ENCODE measurements at regions not wholly inside any gene's neighbourhood (a gene's known extent, or its start where the extent isn't known, plus 50 kb on each side); places are given as distances from the start of the nearest gene placed in this dataset.
"Not testable (repeated sequence)": the region's sequence is repeated elsewhere in the genome, so short reads cannot be mapped to it uniquely, and the experiment has no call there.

- POLR2A ChIA-PET, result no interaction called here
- H3K9me3 ChIP-seq (ENCODE audit: control insufficient read depth, insufficient read depth, low read length), result no peaks in the 10 kb centered on the region
- CTCF ChIA-PET, result no interaction called here
- H3K4me3 ChIP-seq (ENCODE audit: low read depth, low read length), result no peak overlapping the region
- TF ChIP-seq CTCF (IDR thresholded peaks at IDR 0.05; ENCODE audit: low read depth, low read length), result peak; percentile 16; the same call in 1 of the 2 replicates
- no peaks in the 10 kb centered on the region for H3K27me3 ChIP-seq (ENCODE audit: control insufficient read depth, insufficient read depth, low read length)
- H3K27ac ChIP-seq (ENCODE audit: low read depth, low read length), result no peak overlapping the region
- no peak for DNase-seq (ENCODE audit: low read depth, low spot score)
Measured at GRCh38 chr5:105877592-105877991, 1793.1 kb downstream of the EFNA5 start.

- TF ChIP-seq CTCF (IDR thresholded peaks at IDR 0.05; ENCODE audit: low read depth, low read length), result no peak
- POLR2A ChIA-PET, result no interaction called here
- no peaks in the 10 kb centered on the region for H3K9me3 ChIP-seq (ENCODE audit: control insufficient read depth, insufficient read depth, low read length)
- no peak for DNase-seq (ENCODE audit: low read depth, low spot score)
- H3K27ac ChIP-seq (ENCODE audit: low read depth, low read length), result no peak overlapping the region
- CTCF ChIA-PET, result no interaction called here
- no peaks in the 10 kb centered on the region for H3K27me3 ChIP-seq (ENCODE audit: control insufficient read depth, insufficient read depth, low read length)
- no peak overlapping the region for H3K4me3 ChIP-seq (ENCODE audit: low read depth, low read length)
Measured at GRCh38 chr5:105874316-105874715, 1796.4 kb downstream of the EFNA5 start.

GRCh38 chr5:105872569-105873270 lies 1798.0 kb downstream of the EFNA5 start:
- H3K27me3 ChIP-seq (ENCODE audit: control insufficient read depth, insufficient read depth, low read length), result no peaks in the 10 kb centered on the region
- CTCF ChIA-PET, result no interaction called here
- no peak overlapping the region for H3K27ac ChIP-seq (ENCODE audit: low read depth, low read length)
- no peak for TF ChIP-seq CTCF (IDR thresholded peaks at IDR 0.05; ENCODE audit: low read depth, low read length)
- POLR2A ChIA-PET, result no interaction called here
- no peaks in the 10 kb centered on the region for H3K9me3 ChIP-seq (ENCODE audit: control insufficient read depth, insufficient read depth, low read length)
- H3K4me3 ChIP-seq (ENCODE audit: low read depth, low read length), result no peak overlapping the region
- DNase-seq (ENCODE audit: low read depth, low spot score), result no peak

- H3K4me3 ChIP-seq (ENCODE audit: low read depth, low read length), result no peak overlapping the region
- TF ChIP-seq CTCF (IDR thresholded peaks at IDR 0.05; ENCODE audit: low read depth, low read length), result 0 out of 2 replicates have a peak, but pooled peaks have one; percentile 5
- H3K9me3 ChIP-seq (ENCODE audit: control insufficient read depth, insufficient read depth, low read length), result no peaks in the 10 kb centered on the region; the same call in 1 of the 2 replicates
- no peaks in the 10 kb centered on the region for H3K27me3 ChIP-seq (ENCODE audit: control insufficient read depth, insufficient read depth, low read length)
- no peak for DNase-seq (ENCODE audit: low read depth, low spot score)
- POLR2A ChIA-PET, result no interaction called here
- CTCF ChIA-PET, result no interaction called here
- no peak overlapping the region for H3K27ac ChIP-seq (ENCODE audit: low read depth, low read length)
Measured at GRCh38 chr5:105868038-105868780, 1802.5 kb downstream of the EFNA5 start.

- CTCF ChIA-PET, result no interaction called here
- POLR2A ChIA-PET, result no interaction called here
- H3K9me3 ChIP-seq (ENCODE audit: control insufficient read depth, insufficient read depth, low read length), result no peaks in the 10 kb centered on the region; the same call in 1 of the 2 replicates
- no peak for DNase-seq (ENCODE audit: low read depth, low spot score)
- TF ChIP-seq CTCF (IDR thresholded peaks at IDR 0.05; ENCODE audit: low read depth, low read length), result no peak
- no peak overlapping the region for H3K27ac ChIP-seq (ENCODE audit: low read depth, low read length)
- H3K4me3 ChIP-seq (ENCODE audit: low read depth, low read length), result no peak overlapping the region
- no peaks in the 10 kb centered on the region for H3K27me3 ChIP-seq (ENCODE audit: control insufficient read depth, insufficient read depth, low read length)
Measured at GRCh38 chr5:105865834-105866233, 1804.9 kb downstream of the EFNA5 start.

- DNase-seq (ENCODE audit: low read depth, low spot score); CTCF ChIA-PET; H3K27ac ChIP-seq (ENCODE audit: low read depth, low read length); H3K4me3 ChIP-seq (ENCODE audit: low read depth, low read length); H3K27me3 ChIP-seq (ENCODE audit: control insufficient read depth, insufficient read depth, low read length); POLR2A ChIA-PET; H3K9me3 ChIP-seq (ENCODE audit: control insufficient read depth, insufficient read depth, low read length): not testable (repeated sequence)
Measured at GRCh38 chr5:105859350-105859749, 1811.4 kb downstream of the EFNA5 start.
